B cell (primary cell): ENCODE measurements at regions not wholly inside any gene's neighbourhood (a gene's known extent, or its start where the extent isn't known, plus 50 kb on each side); places are given as distances from the start of the nearest gene placed in this dataset.

ENCODE experiments used
- ATAC-seq: fragments of 200-7000 bp; cut with Tn5 transposase; one replicate; pipeline ENCODE4 v1.10.0; 2021; ENCODE audit warnings: low read depth, mild to moderate bottlenecking, moderate number of reproducible peaks, moderate library complexity
- CTCF ChIA-PET: fragments of 350-600 bp; sonication (Branson Sonifier 250); formaldehyde crosslinking; loops from one replicate; lab custom pipeline; 2021; ENCODE audit warnings: antibody characterized with exemption, inconsistent platforms; lab: Charles Lee
- POLR2A ChIA-PET: fragments of 350-600 bp; sonication (Branson Sonifier 250); formaldehyde crosslinking; loops from one replicate; lab custom pipeline; 2021; ENCODE audit warnings: antibody characterized with exemption; lab: Charles Lee
- DNase-seq: peaks from one replicate; pipeline ENCODE4 v3.0.0; 2013
- H2AFZ ChIP-seq: 2 replicates; pipeline ENCODE4 v1.6.1; 2012; ENCODE audit warnings: mild to moderate bottlenecking, low read depth, low read length; ENCODE audit not compliant: insufficient read depth, poor library complexity, severe bottlenecking
- H3K27ac ChIP-seq, 2 donors: 1 replicate in 1 of 2; 2 replicates in 1 of 2; pipeline ENCODE4 v1.5.1; 2012 to 2013; ENCODE audit warnings: low read length in 2 of 2, mild to moderate bottlenecking in 2 of 2, moderate library complexity in 1 of 2
- H3K27me3 ChIP-seq, 4 experiments: fragments of 200-600 bp in 1 of 4; sonication (generic) in 1 of 4; replicated peaks in 1 of 4; 1 replicate in 2 of 4; 2 replicates in 2 of 4; pipeline versions ENCODE4 v1.6.1 to v1.7.0; 2013 to 2016; ENCODE audit warnings: low read length in 3 of 4, mild to moderate bottlenecking in 2 of 4, mixed read lengths in 1 of 4, moderate library complexity in 1 of 4; ENCODE audit not compliant: insufficient read depth in 4 of 4, control insufficient read depth in 3 of 4; ENCODE audit errors: control extremely low read depth in 1 of 4
- H3K36me3 ChIP-seq, 2 experiments: replicated peaks in 1 of 2; 1 replicate in 1 of 2; 2 replicates in 1 of 2; pipeline versions ENCODE4 v1.6.1 to v1.7.1; 2013; ENCODE audit warnings: low read length in 1 of 2; ENCODE audit not compliant: insufficient read depth in 2 of 2, control insufficient read depth in 1 of 2; ENCODE audit errors: control extremely low read depth in 1 of 2, extremely low read depth in 1 of 2
- H3K4me1 ChIP-seq, 2 donors: fragments of 200-600 bp in 1 of 2; sonication (generic) in 1 of 2; 1 replicate in 1 of 2; 2 replicates in 1 of 2; pipeline versions ENCODE4 v1.5.1 to v1.6.1; 2013 to 2017; ENCODE audit warnings: low read length in 2 of 2; ENCODE audit not compliant: control insufficient read depth in 2 of 2, insufficient read depth in 2 of 2
- H3K4me2 ChIP-seq: replicated peaks from 2 replicates; pipeline ENCODE3; 2012; ENCODE audit warnings: mild to moderate bottlenecking, low read depth, low read length; ENCODE audit not compliant: poor library complexity, severe bottlenecking
- H3K4me3 ChIP-seq, 5 experiments: fragments of 200-600 bp in 1 of 5; sonication (generic) in 1 of 5; 1 replicate in 3 of 5; 2 replicates in 2 of 5; pipeline versions ENCODE4 v1.5.1 to v1.7.0; 2011 to 2016; ENCODE audit warnings: low read length in 4 of 5, mild to moderate bottlenecking in 4 of 5, low read depth in 2 of 5, control low read depth in 1 of 5, moderate library complexity in 1 of 5; ENCODE audit not compliant: insufficient read depth in 1 of 5; ENCODE audit errors: control extremely low read depth in 1 of 5, extremely low read depth in 1 of 5
- H3K79me2 ChIP-seq: fragments of 200-600 bp; sonication (generic); one replicate; pipeline ENCODE4 v1.6.0; 2016; ENCODE audit warnings: low read length; ENCODE audit not compliant: control insufficient read depth, insufficient read depth
- H3K9ac ChIP-seq: fragments of 200-600 bp; sonication (generic); 2 replicates; pipeline ENCODE4 v1.6.1; 2017; ENCODE audit warnings: mild to moderate bottlenecking, low read length, moderate library complexity
- H3K9me3 ChIP-seq, 3 donors: one replicate each; pipeline versions ENCODE4 v1.6.1 to v1.7.1; 2013; ENCODE audit warnings: low read length in 2 of 3; ENCODE audit not compliant: control insufficient read depth in 2 of 3, insufficient read depth in 1 of 3; ENCODE audit errors: control extremely low read depth in 1 of 3
- H4K20me1 ChIP-seq: 2 replicates; pipeline ENCODE4 v1.6.0; 2012; ENCODE audit warnings: mild to moderate bottlenecking, low read length; ENCODE audit not compliant: insufficient read depth, control insufficient read depth, poor library complexity, severe bottlenecking
- H3K27ac Mint-ChIP-seq: one replicate; pipeline ENCODE4 v1.8.0; 2021; ENCODE audit warnings: mixed read lengths
- H3K27me3 Mint-ChIP-seq: one replicate; pipeline ENCODE4 v1.8.0; 2021; ENCODE audit warnings: mixed read lengths
- H3K4me1 Mint-ChIP-seq: one replicate; pipeline ENCODE4 v1.8.0; 2021; ENCODE audit warnings: mixed read lengths
- H3K4me3 Mint-ChIP-seq: one replicate; pipeline ENCODE4 v1.8.0; 2021; ENCODE audit warnings: mixed read lengths
- H3K9me3 Mint-ChIP-seq: one replicate; pipeline ENCODE4 v1.8.0; 2022; ENCODE audit warnings: mixed read lengths; ENCODE audit not compliant: insufficient read depth
- CTCF ChIP-seq: fragments of 200-600 bp; IDR thresholded peaks from one replicate; pipeline ENCODE4 v1.8.0; 2022; ENCODE audit warnings: antibody characterized with exemption, mild to moderate bottlenecking
- EZH2 ChIP-seq: IDR thresholded peaks from 2 replicates; pipeline ENCODE4 v1.6.1; 2012; ENCODE audit warnings: borderline replicate concordance, low read depth, mild to moderate bottlenecking, moderate library complexity, low read length; ENCODE audit not compliant: insufficient read depth, poor library complexity, severe bottlenecking
- WGBS: methylation state at CpG from one replicate; pipeline ENCODE4 v1.1.5; 2013; ENCODE audit warnings: missing lambda C conversion rate; ENCODE audit not compliant: insufficient coverage; 5-methylcytosine and 5-hydroxymethylcytosine counted together
- intact Hi-C: fragments of 100-400 bp; cut with micrococcal nuclease; formaldehyde crosslinking; loops from one replicate; pipeline ENCODE4 v1.10.0; 2022

DNA sequence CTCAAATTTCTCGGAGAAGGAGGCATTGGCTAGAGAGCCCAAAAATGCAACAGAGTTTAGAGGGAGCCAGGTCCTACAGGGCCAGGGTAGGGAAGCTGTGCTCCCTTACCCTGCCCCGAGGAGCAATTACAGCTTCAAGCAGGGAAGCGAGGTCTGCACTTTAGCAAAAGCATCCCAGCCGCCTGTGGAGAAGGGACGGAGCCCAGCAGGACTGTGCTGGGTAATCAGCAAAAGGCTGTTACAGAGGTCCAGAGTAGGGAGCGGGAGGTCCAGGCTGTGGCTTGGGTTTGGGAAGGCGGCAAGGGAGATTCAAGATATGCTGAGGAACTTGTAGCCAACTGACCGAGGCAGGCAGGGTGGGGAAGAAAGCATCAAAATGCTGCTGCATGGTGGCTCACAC is 162.6 kb downstream of the TMEM132E start:
- Histone ChIP-seq H4K20me1 (no peaks in the 10 kb centered on the region), H3K4me3 (no peak overlapping the region), H3K4me2 (no peak overlapping the region), H3K27me3 (peaks cover 0 to 10% (median 0%) of the 10 kb centered on the region in 4 experiments), H3K4me1 (no peaks in the 10 kb centered on the region), H3K79me2 (no peaks in the 10 kb centered on the region), H3K36me3 (no peaks in the 10 kb centered on the region), H3K9ac (no peak overlapping the region), H3K27ac (no peak overlapping the region), H3K9me3 (peaks cover 0 to 3% (median 0%) of the 10 kb centered on the region in 3 donors), H2AFZ (no peak overlapping the region)
- ChIA-PET POLR2A (no interaction called here), CTCF (no interaction called here)
- Mint-ChIP-seq H3K27ac (no peak overlapping the region), H3K4me3 (no peak overlapping the region), H3K9me3 (no peaks in the 10 kb centered on the region), H3K4me1 (no peaks in the 10 kb centered on the region), H3K27me3 (peaks cover 11% of the 10 kb centered on the region)
- TF ChIP-seq EZH2, result no peak
- 65% methylated on average over 8 of the region's 8 CpGs for WGBS
- ATAC-seq (no peak), DNase-seq (no peak)
- intact Hi-C loops, result no loop called here

DNA sequence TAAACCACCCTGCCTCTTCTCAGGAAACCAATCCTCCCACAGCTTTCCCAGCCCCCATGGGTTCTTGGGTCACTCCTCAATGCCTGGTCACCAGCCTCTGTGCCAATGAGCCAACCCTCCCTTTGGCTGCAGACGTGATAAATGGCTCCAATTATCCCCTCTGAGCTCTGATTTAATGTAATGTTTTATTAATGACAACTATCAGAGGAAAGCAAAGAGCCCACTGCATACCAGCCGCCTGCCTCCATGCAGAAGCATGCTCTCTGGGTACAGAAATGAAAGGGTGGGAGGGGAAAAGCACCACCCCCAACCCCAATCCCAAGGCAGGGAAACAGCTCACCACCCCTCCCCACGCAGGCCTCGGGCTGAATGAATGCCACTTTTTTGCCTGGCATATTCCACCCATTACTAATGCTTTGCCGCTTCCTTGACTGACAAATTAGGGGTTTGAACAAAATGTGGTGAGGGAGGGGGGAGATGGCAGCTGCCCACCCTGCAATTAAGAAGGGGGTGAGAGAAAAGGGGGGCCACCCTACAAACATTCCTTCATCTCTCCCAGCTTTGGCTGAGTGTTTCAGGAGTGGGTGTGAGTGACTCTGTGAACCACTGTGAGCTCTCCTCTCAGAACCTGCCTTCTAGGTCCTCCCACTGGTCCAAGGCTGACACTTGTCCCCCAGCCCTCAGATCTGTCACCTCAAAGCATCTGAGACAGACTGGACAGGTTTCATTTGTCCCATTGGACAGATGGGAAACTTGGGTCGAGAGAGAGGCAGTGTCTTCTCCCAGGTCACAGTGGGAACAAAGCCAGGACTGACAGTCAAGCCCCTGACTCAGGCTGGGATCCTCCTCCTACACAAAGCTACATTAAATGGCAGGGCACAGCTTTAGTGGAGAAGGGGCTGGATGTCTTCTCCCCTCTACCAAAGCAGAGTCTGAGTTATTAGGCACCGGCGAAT is 161.5 kb downstream of the TMEM132E start:
- POLR2A ChIA-PET, result no interaction called here
- TF ChIP-seq EZH2 (no peak), CTCF (no peak)
- no peak overlapping the region for H3K27ac ChIP-seq
- 80% methylated on average over 1 of the region's 8 CpGs for WGBS
- H3K4me1 Mint-ChIP-seq, result no peaks in the 10 kb centered on the region
- no peak overlapping the region for H2AFZ ChIP-seq
- no peaks in the 10 kb centered on the region for H3K36me3 ChIP-seq
- intact Hi-C loops, result no loop called here
- no peaks in the 10 kb centered on the region for H3K4me1 ChIP-seq
- no peaks in the 10 kb centered on the region for H4K20me1 ChIP-seq
- no peak overlapping the region for H3K4me3 Mint-ChIP-seq
- H3K79me2 ChIP-seq, result no peaks in the 10 kb centered on the region
- no peak overlapping the region for H3K9ac ChIP-seq
- H3K27me3 ChIP-seq, result peaks cover 0 to 10% (median 0%) of the 10 kb centered on the region in 4 experiments
- no peak for ATAC-seq
- H3K9me3 Mint-ChIP-seq, result no peaks in the 10 kb centered on the region
- no peak for DNase-seq
- H3K9me3 ChIP-seq, result peaks cover 0 to 3% (median 0%) of the 10 kb centered on the region in 3 donors
- CTCF ChIA-PET, result no interaction called here
- H3K27ac Mint-ChIP-seq, result no peak overlapping the region
- H3K27me3 Mint-ChIP-seq, result peaks cover 6% of the 10 kb centered on the region
- no peak overlapping the region for H3K4me2 ChIP-seq
- H3K4me3 ChIP-seq, result no peak overlapping the region
